Heart right ventricle (tissue), 16 donors: ENCODE measurements at regions not wholly inside any gene's neighbourhood (a gene's known extent, or its start where the extent isn't known, plus 50 kb on each side); places are given as distances from the start of the nearest gene placed in this dataset.
"Not testable (repeated sequence)": the region's sequence is repeated elsewhere in the genome, so short reads cannot be mapped to it uniquely, and the experiment has no call there.

Experiments used
- ATAC-seq, 8 donors: fragments of 200-7000 bp; cut with Tn5 transposase; one replicate each; pipeline ENCODE4 v1.9.1; 2020; ENCODE audit warnings: mild to moderate bottlenecking in 8 of 8, moderate library complexity in 8 of 8, moderate number of reproducible peaks in 1 of 8
- DNase-seq, 2 donors: peaks; one replicate each; pipeline ENCODE4 v3.0.0-alpha.2; 2020
- H3K27ac ChIP-seq, 10 donors: fragments of 200-600 bp; sonication (generic) in 2 of 10; one replicate each; pipeline versions ENCODE4 v1.5.0 to v1.8.0; 2020 to 2022; ENCODE audit warnings: mild to moderate bottlenecking in 3 of 10
- H3K27me3 ChIP-seq, 7 donors: fragments of 200-600 bp; one replicate each; pipeline ENCODE4 v1.8.0; 2021 to 2022; ENCODE audit warnings: mild to moderate bottlenecking in 2 of 7
- H3K36me3 ChIP-seq, 9 donors: fragments of 200-600 bp; sonication (generic) in 1 of 9; one replicate each; pipeline versions ENCODE4 v1.5.0 to v1.8.0; 2020 to 2022; ENCODE audit warnings: mild to moderate bottlenecking in 2 of 9
- H3K4me1 ChIP-seq, 9 donors: fragments of 200-600 bp; sonication (generic) in 1 of 9; one replicate each; pipeline versions ENCODE4 v1.5.0 to v1.8.0; 2020 to 2022; ENCODE audit warnings: mild to moderate bottlenecking in 4 of 9
- H3K4me3 ChIP-seq, 10 donors: fragments of 200-600 bp; sonication (generic) in 2 of 10; one replicate each; pipeline versions ENCODE4 v1.5.0 to v1.8.0; 2020 to 2022; ENCODE audit warnings: mild to moderate bottlenecking in 7 of 10, moderate library complexity in 2 of 10
- H3K9me3 ChIP-seq, 11 donors: fragments of 200-600 bp in 10 of 11; sonication (generic) in 2 of 11; one replicate each; pipeline versions ENCODE4 v1.5.0 to v1.8.0; 2013 to 2022; ENCODE audit warnings: mild to moderate bottlenecking in 2 of 11, control low read depth in 1 of 11, moderate library complexity in 1 of 11
- WGBS, 2 donors: extraction: QIAGEN DNeasy Blood & Tissue Kit; methylation state at CpG; one replicate each; pipeline ENCODE4 v1.1.7; 2013; ENCODE audit warnings: inconsistent platforms in 1 of 2; 5-methylcytosine and 5-hydroxymethylcytosine counted together
- intact Hi-C, 10 donors: fragments of 100-400 bp; cut with DNase I; formaldehyde crosslinking; loops; one replicate each; pipeline versions ENCODE4 v1.11.1 to v1.14.2; 2022
- TF ChIP-seq, protein P1 (sequence below), 9 donors: fragments of 200-600 bp; sonication (generic) in 2 of 9; IDR thresholded peaks; one replicate each; pipeline versions ENCODE4 v1.5.0 to v1.8.0; 2021 to 2022; ENCODE audit warnings: antibody characterized with exemption in 9 of 9, mild to moderate bottlenecking in 5 of 9, moderate library complexity in 1 of 9
- donor health status: Arrhythmogenic right ventricular cardiomyopathy.
- donor health status: ischemic (EF 13 %, LVEDD 7.1; RV severe dilation, severe dysfunction).
- donor health status: healthy with polysubstance abuse.
- donor health status: DM: no; HTN: yes; CAD: no.
- donor health status: DM: no; HTN: no; CAD: no.
- donor health status: ischemic (EF 25% LVEDD 6.9; RV normal size, moderate dysfunction).
- donor health status: ischemic (EF 25% LVEDD 5.7; RV mildly dilated, moderate dysfunction).
- donor health status: healthy.
- donor health status: DM: yes; HTN: yes; CAD: no.
- donor health status: Ischemic cardiomyopathy.
- donor health status: ischemic (EF 35%, LVEDD 5.7; RV mildly dilated, moderate dysfunction).
- donor health status: nonischemic (EF 11% LVEDD 7.7; RV severe dilation, severe dysfunction).
- donor health status: DM: yes; HTN: yes; CAD: no.
- donor health status: PGD.
- donor health status: ischemic (EF 29% LVEDD 5.4; RV normal size, mild dysfunction).
- donor health status: nonischemic (EF 23%, LVEDD 6.1; RV moderate dilation, normal function).

- peaks cover 0 to 13% (median 0%) of the 10 kb centered on the region in 11 donors for H3K9me3 ChIP-seq
- H3K27me3 ChIP-seq = no peaks in the 10 kb centered on the region
- 96% methylated on average over 23 to 27 of the region's 27 CpGs for WGBS, 2 donors
- peak in 1 of 8 donors; percentile 23 for ATAC-seq
- no peaks in the 10 kb centered on the region for H3K4me1 ChIP-seq
- H3K27ac ChIP-seq = no peak overlapping the region
- H3K4me3 ChIP-seq = no peak overlapping the region
- intact Hi-C loops = no loop called here
- DNase-seq = no peak
- H3K36me3 ChIP-seq = no peaks in the 10 kb centered on the region
- TF ChIP-seq, protein P1, sequence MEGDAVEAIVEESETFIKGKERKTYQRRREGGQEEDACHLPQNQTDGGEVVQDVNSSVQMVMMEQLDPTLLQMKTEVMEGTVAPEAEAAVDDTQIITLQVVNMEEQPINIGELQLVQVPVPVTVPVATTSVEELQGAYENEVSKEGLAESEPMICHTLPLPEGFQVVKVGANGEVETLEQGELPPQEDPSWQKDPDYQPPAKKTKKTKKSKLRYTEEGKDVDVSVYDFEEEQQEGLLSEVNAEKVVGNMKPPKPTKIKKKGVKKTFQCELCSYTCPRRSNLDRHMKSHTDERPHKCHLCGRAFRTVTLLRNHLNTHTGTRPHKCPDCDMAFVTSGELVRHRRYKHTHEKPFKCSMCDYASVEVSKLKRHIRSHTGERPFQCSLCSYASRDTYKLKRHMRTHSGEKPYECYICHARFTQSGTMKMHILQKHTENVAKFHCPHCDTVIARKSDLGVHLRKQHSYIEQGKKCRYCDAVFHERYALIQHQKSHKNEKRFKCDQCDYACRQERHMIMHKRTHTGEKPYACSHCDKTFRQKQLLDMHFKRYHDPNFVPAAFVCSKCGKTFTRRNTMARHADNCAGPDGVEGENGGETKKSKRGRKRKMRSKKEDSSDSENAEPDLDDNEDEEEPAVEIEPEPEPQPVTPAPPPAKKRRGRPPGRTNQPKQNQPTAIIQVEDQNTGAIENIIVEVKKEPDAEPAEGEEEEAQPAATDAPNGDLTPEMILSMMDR (IDR thresholded peaks at IDR 0.05) = no peak
These were observed 213.4 kb upstream of the XIST start for GRCh38 chrX:74065831-74066390.

DNA sequence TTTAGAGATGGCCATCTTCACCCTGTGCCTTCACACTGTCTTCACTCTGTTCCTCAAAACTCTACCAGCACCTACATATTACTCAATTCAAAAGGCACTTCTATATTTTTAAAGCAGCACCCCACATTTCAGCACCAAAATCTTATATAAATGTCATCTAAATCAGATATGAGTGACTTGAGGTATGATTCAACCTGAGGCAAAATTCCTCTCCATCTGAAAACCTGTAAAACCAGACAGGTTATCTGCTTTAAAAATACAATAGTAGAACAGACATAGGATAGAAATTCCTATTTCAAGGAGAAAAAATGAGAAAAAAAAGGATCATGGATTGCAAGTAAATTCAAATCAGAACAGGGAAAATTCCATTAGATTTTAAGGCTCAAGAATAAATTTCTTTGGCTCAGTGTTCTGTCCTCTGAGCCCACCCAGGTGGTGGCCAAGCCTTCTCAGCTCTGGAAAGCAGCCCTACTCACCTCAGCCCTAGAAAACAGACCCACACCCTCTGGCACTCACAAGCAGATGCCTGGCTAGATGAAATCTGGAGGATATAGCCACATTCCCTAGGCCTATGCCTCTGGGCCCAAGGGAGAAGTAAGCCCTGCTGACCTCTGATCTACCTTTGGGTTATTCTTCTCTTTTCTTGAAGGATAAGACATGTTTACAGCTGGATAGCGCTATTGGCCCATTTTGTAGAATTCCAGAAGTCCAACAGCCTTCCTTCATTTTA lies 211.1 kb upstream of the XIST start:
- no peak for DNase-seq
- no peak overlapping the region for H3K4me3 ChIP-seq
- no peak overlapping the region for H3K27ac ChIP-seq
- peaks cover 0 to 8% (median 0%) of the 10 kb centered on the region in 11 donors for H3K9me3 ChIP-seq
- intact Hi-C loops = no loop called here
- H3K27me3 ChIP-seq = no peaks in the 10 kb centered on the region
- no peak for ATAC-seq
- H3K36me3 ChIP-seq = no peaks in the 10 kb centered on the region
- TF ChIP-seq, protein P1 (IDR thresholded peaks at IDR 0.05) = no peak
- no peaks in the 10 kb centered on the region for H3K4me1 ChIP-seq
- WGBS, 2 donors = 95 to 100% methylated on average over 1 of the region's 1 CpG

DNA sequence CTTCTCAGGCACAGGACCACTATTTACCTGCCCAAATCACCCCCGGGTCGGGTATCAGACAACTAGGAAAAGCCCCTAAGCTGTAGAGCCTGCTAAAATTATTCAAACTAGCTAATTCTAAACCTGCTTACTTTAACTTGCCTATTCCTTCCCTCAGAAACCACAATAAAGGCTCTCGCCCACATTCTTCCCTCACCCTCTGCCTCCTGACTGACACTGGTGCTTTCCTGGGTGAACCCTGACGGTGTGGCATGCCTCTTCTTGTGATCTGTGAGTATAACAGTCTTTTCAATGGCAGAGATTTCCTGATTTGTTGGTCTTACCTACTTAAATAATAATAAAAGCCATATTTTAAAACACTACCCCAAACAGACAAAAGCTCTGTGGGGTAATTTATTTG lies 209.4 kb upstream of the XIST start:
- H3K4me3 ChIP-seq = no peak overlapping the region
- H3K27ac ChIP-seq = no peak overlapping the region
- intact Hi-C loops = no loop called here
- no peaks in the 10 kb centered on the region for H3K36me3 ChIP-seq
- 79 to 93% methylated on average over 4 of the region's 4 CpGs for WGBS, 2 donors
- ATAC-seq (no peak), DNase-seq (no peak)
- H3K27me3 ChIP-seq = no peaks in the 10 kb centered on the region
- TF ChIP-seq, protein P1 (IDR thresholded peaks at IDR 0.05) = no peak
- no peaks in the 10 kb centered on the region for H3K9me3 ChIP-seq
- no peaks in the 10 kb centered on the region for H3K4me1 ChIP-seq

DNA sequence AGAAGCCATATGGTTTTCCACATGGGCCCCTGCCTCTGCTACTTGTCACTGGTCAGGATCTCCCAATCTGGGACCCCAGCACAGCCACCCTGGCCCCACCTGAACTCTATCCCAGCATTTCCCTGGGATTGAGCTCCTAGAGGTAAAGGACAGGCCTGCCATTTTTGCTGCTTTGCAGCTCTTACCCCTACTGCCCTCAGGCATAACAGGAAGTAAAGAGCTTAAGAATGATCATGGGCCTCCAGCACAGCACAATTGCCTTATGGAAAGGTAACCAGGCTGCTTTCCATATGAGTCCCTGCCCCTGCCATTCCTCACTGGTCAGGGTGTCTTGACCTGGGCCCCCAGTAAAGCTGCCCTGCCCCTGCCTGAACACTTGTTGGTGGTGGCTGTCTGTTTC lies 196.6 kb upstream of the XIST start:
- TF ChIP-seq, protein P1 (IDR thresholded peaks at IDR 0.05) = no peak
- Histone ChIP-seq H3K36me3 (peaks cover 0 to 7% (median 0%) of the 10 kb centered on the region in 9 donors), H3K4me1 (no peaks in the 10 kb centered on the region), H3K4me3 (no peak overlapping the region), H3K27me3 (peaks cover 0 to 4% (median 0%) of the 10 kb centered on the region in 7 donors), H3K27ac (no peak overlapping the region), H3K9me3 (peaks cover 0 to 26% (median 0%) of the 10 kb centered on the region in 11 donors)
- intact Hi-C loops = no loop called here
- ATAC-seq = no peak
- DNase-seq = no peak

GRCh38 chrX:74034066-74034465 lies 181.6 kb upstream of the XIST start:
- ATAC-seq, H3K4me1 ChIP-seq, H3K27me3 ChIP-seq, DNase-seq, H3K36me3 ChIP-seq, H3K4me3 ChIP-seq, intact Hi-C loops, H3K27ac ChIP-seq: not testable (repeated sequence)
- H3K9me3 ChIP-seq = peaks cover 0 to 48% (median 3%) of the 10 kb centered on the region in 11 donors
- WGBS, 2 donors = no CpG with 5 or more reads among the region's 1 CpG

GRCh38 chrX:74031527-74031926 lies 179.0 kb upstream of the XIST start:
- H3K4me1 ChIP-seq, intact Hi-C loops: not testable (repeated sequence)
- 94 to 96% methylated on average over 7 of the region's 7 CpGs for WGBS, 2 donors

DNA sequence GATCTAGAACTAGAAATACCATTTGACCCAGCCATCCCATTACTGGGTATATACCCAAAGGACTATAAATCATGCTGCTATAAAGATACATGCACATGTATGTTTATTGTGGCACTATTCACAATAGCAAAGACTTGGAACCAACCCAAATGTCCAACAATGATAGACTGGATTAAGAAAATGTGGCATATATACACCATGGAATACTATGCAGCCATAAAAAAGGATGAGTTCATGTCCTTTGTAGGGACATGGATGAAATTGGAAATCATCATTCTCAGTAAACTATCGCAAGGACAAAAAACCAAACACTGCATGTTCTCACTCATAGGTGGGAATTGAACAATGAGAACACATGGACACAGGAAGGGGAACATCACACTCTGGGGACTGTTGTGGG lies 178.3 kb upstream of the XIST start:
- H3K9me3 ChIP-seq = peaks cover 0 to 23% (median 0%) of the 10 kb centered on the region in 11 donors
- no CpG with 5 or more reads among the region's 1 CpG for WGBS, 2 donors
- H3K27ac ChIP-seq, intact Hi-C loops, DNase-seq, H3K4me1 ChIP-seq, ATAC-seq, H3K27me3 ChIP-seq, H3K4me3 ChIP-seq, H3K36me3 ChIP-seq: not testable (repeated sequence)

More at GRCh38 chrX:74031527-74031926, 179.0 kb upstream of the XIST start:
- peaks cover 0 to 28% (median 0%) of the 10 kb centered on the region in 11 donors for H3K9me3 ChIP-seq
- not testable (repeated sequence) for H3K27ac ChIP-seq, DNase-seq, H3K4me3 ChIP-seq, ATAC-seq, H3K27me3 ChIP-seq, H3K36me3 ChIP-seq
